MM.1S (cell line): ENCODE measurements at regions not wholly inside any gene's neighbourhood (a gene's known extent, or its start where the extent isn't known, plus 50 kb on each side); places are given as distances from the start of the nearest gene placed in this dataset.

Experiments
- DNase-seq: peaks from one replicate; pipeline ENCODE4 v3.0.0-alpha.2; 2015
- H2AFZ ChIP-seq: fragments of 300-600 bp; sonication (generic); 2 replicates; pipeline ENCODE4 v1.6.0; 2016; ENCODE audit warnings: antibody characterized with exemption, low read length
- H3F3A ChIP-seq: fragments of 300-600 bp; sonication (generic); 2 replicates; pipeline ENCODE4 v1.6.1; 2016; ENCODE audit warnings: mild to moderate bottlenecking, antibody characterized with exemption, low read length, moderate library complexity, mixed read lengths; ENCODE audit not compliant: insufficient read depth
- H3K27ac ChIP-seq: fragments of 300-600 bp; sonication (generic); 2 replicates; pipeline ENCODE4 v1.5.1; 2016; ENCODE audit warnings: mild to moderate bottlenecking, low read length
- H3K27me3 ChIP-seq: fragments of 300-600 bp; sonication (generic); replicated peaks from 2 replicates; pipeline ENCODE4 v1.6.0; 2016; ENCODE audit warnings: low read length; ENCODE audit not compliant: insufficient read depth
- H3K36me3 ChIP-seq: fragments of 300-600 bp; sonication (generic); replicated peaks from 2 replicates; pipeline ENCODE4 v1.6.1; 2016; ENCODE audit warnings: mild to moderate bottlenecking, low read length, mixed read lengths; ENCODE audit not compliant: insufficient read depth
- H3K4me1 ChIP-seq: fragments of 300-600 bp; sonication (generic); 2 replicates; pipeline ENCODE4 v1.6.1; 2016; ENCODE audit warnings: low read length, mixed read lengths
- H3K4me2 ChIP-seq: fragments of 300-600 bp; sonication (generic); 2 replicates; pipeline ENCODE4 v1.6.0; 2016; ENCODE audit warnings: low read depth, low read length
- H3K4me3 ChIP-seq: fragments of 300-600 bp; sonication (generic); 2 replicates; pipeline ENCODE4 v1.5.1; 2016; ENCODE audit warnings: low read length, mixed read lengths
- H3K79me2 ChIP-seq: fragments of 300-600 bp; sonication (generic); 2 replicates; pipeline ENCODE4 v1.6.1; 2016; ENCODE audit warnings: mixed run types, low read length, mixed read lengths
- H3K9ac ChIP-seq: fragments of 300-600 bp; sonication (generic); 2 replicates; pipeline ENCODE4 v1.6.1; 2016; ENCODE audit warnings: low read length, mixed read lengths
- H3K9me2 ChIP-seq: fragments of 300-600 bp; sonication (generic); replicated peaks from 2 replicates; pipeline ENCODE4 v1.6.1; 2016; ENCODE audit warnings: mild to moderate bottlenecking, low read length, mixed read lengths; ENCODE audit not compliant: insufficient read depth
- H3K9me3 ChIP-seq: fragments of 300-600 bp; sonication (generic); replicated peaks from 2 replicates; pipeline ENCODE4 v1.6.1; 2016; ENCODE audit warnings: mild to moderate bottlenecking, low read length, mixed read lengths; ENCODE audit not compliant: insufficient read depth
- H4K20me1 ChIP-seq: fragments of 300-600 bp; sonication (generic); 2 replicates; pipeline ENCODE4 v1.6.1; 2016; ENCODE audit warnings: mild to moderate bottlenecking, low read length, moderate library complexity, mixed read lengths; ENCODE audit not compliant: insufficient read depth
- CTCF ChIP-seq: fragments of 300-600 bp; sonication (generic); IDR thresholded peaks from 2 replicates; pipeline ENCODE4 v1.5.1; 2016; ENCODE audit warnings: antibody characterized with exemption, low read length, mixed read lengths
- EZH2 ChIP-seq: fragments of 300-600 bp; sonication (generic); optimal IDR thresholded peaks from 2 replicates; pipeline ENCODE3; 2017; ENCODE audit warnings: low read depth, mild to moderate bottlenecking, antibody characterized with exemption, low read length, mixed read lengths
- EZH2phosphoT487 ChIP-seq: fragments of 300-600 bp; sonication (generic); IDR thresholded peaks from 2 replicates; pipeline ENCODE4 v1.6.1; 2018; ENCODE audit warnings: antibody characterized with exemption, low read length

- Histone ChIP-seq H3K27me3 (no peaks in the 10 kb centered on the region), H3K36me3 (no peaks in the 10 kb centered on the region), H3K4me2 (no peak overlapping the region), H3K4me1 (0 out of 2 replicates have a peak, but pooled peaks cover 3% of the 10 kb centered on the region), H3K9me3 (no peaks in the 10 kb centered on the region), H3K9me2 (no peaks in the 10 kb centered on the region), H3K79me2 (no peaks in the 10 kb centered on the region), H3K9ac (no peak overlapping the region), H3K4me3 (no peak overlapping the region), H4K20me1 (no peaks in the 10 kb centered on the region), H3F3A (peaks cover 8% of the 10 kb centered on the region; the same call in 1 of the 2 replicates), H3K27ac (no peak overlapping the region), H2AFZ (no peak overlapping the region)
- TF ChIP-seq EZH2phosphoT487 (no peak), EZH2 (no peak), CTCF (no peak)
- no peak for DNase-seq
Measured at GRCh38 chr4:129966175-129966574, 870.2 kb downstream of the C4orf33 start.

- DNase-seq = no peak
- no peak overlapping the region for H3K4me2 ChIP-seq
- no peak overlapping the region for H2AFZ ChIP-seq
- H3K79me2 ChIP-seq = no peaks in the 10 kb centered on the region
- no peaks in the 10 kb centered on the region for H3K36me3 ChIP-seq
- no peaks in the 10 kb centered on the region for H3K9me3 ChIP-seq
- H3F3A ChIP-seq = peaks cover 8% of the 10 kb centered on the region; the same call in 1 of the 2 replicates
- no peak overlapping the region for H3K9ac ChIP-seq
- H3K9me2 ChIP-seq = no peaks in the 10 kb centered on the region
- H4K20me1 ChIP-seq = no peaks in the 10 kb centered on the region
- no peak overlapping the region for H3K27ac ChIP-seq
- no peaks in the 10 kb centered on the region for H3K27me3 ChIP-seq
- no peak for TF ChIP-seq EZH2phosphoT487
- no peak for TF ChIP-seq EZH2
- no peak for TF ChIP-seq CTCF
- H3K4me1 ChIP-seq = 0 out of 2 replicates have a peak, but pooled peaks cover 3% of the 10 kb centered on the region
- H3K4me3 ChIP-seq = no peak overlapping the region
Measured at GRCh38 chr4:129968366-129968765, 872.4 kb downstream of the C4orf33 start.

- Histone ChIP-seq H3K9me3 (no peaks in the 10 kb centered on the region), H3K9me2 (no peaks in the 10 kb centered on the region), H3K27ac (no peak overlapping the region), H2AFZ (no peak overlapping the region), H3K36me3 (no peaks in the 10 kb centered on the region), H4K20me1 (no peaks in the 10 kb centered on the region), H3K27me3 (no peaks in the 10 kb centered on the region), H3F3A (peaks cover 8% of the 10 kb centered on the region; the same call in 1 of the 2 replicates), H3K79me2 (no peaks in the 10 kb centered on the region), H3K4me1 (0 out of 2 replicates have a peak, but pooled peaks cover 3% of the 10 kb centered on the region), H3K4me3 (no peak overlapping the region), H3K9ac (no peak overlapping the region), H3K4me2 (no peak overlapping the region)
- no peak for DNase-seq
- TF ChIP-seq EZH2 = no peak
- TF ChIP-seq CTCF = no peak
- TF ChIP-seq EZH2phosphoT487 = no peak
Measured at GRCh38 chr4:129968778-129969177, 872.8 kb downstream of the C4orf33 start.
